Keratinocyte (primary cell): ENCODE measurements at regions not wholly inside any gene's neighbourhood (a gene's known extent, or its start where the extent isn't known, plus 50 kb on each side); places are given as distances from the start of the nearest gene placed in this dataset.

Experiments used
- DNase-seq: peaks from one replicate; pipeline ENCODE4 v3.0.0-alpha.2; 2011; ENCODE audit warnings: low read depth, missing footprints, low spot score
- FAIRE-seq: peaks from 2 replicates; lab custom pipeline; 2011; peaks lifted over from hg19 to GRCh38; lab: Jason Lieb, UNC
- H2AFZ ChIP-seq: 2 replicates; pipeline ENCODE4 v1.6.0; 2012; ENCODE audit warnings: low read length, control low read depth, inconsistent platforms; ENCODE audit not compliant: control insufficient read depth
- H3K27ac ChIP-seq: 2 replicates; pipeline ENCODE4 v1.5.1; 2011; ENCODE audit warnings: low read length; ENCODE audit not compliant: control insufficient read depth, insufficient read depth
- H3K27me3 ChIP-seq: 3 replicates; pipeline ENCODE4 v1.6.0; 2011; ENCODE audit warnings: low read length; ENCODE audit not compliant: control insufficient read depth, insufficient read depth; ENCODE audit errors: extremely low read depth
- H3K36me3 ChIP-seq, 2 experiments: 2 replicates in 1 of 2; 3 replicates in 1 of 2; pipeline ENCODE4 v1.5.1; 2011; ENCODE audit warnings: low read length in 2 of 2, mild to moderate bottlenecking in 1 of 2; ENCODE audit not compliant: control insufficient read depth in 2 of 2, insufficient read depth in 2 of 2; ENCODE audit errors: extremely low read depth in 1 of 2
- H3K4me1 ChIP-seq: 3 replicates; pipeline ENCODE4 v1.5.1; 2011; ENCODE audit warnings: low read length; ENCODE audit not compliant: control insufficient read depth, insufficient read depth; ENCODE audit errors: extremely low read depth
- H3K4me2 ChIP-seq: 3 replicates; pipeline ENCODE4 v1.6.0; 2011; ENCODE audit warnings: low read depth, low read length; ENCODE audit not compliant: control insufficient read depth, insufficient read depth; ENCODE audit errors: extremely low read depth
- H3K4me3 ChIP-seq, 3 experiments: fragments of 200-600 bp in 1 of 3; sonication (generic) in 1 of 3; 2 replicates in 2 of 3; 3 replicates in 1 of 3; pipeline ENCODE4 v1.5.1; 2011 to 2016; ENCODE audit warnings: low read length in 3 of 3, mild to moderate bottlenecking in 3 of 3, control low read depth in 2 of 3, inconsistent platforms in 1 of 3, low read depth in 1 of 3, mixed read lengths in 1 of 3, mixed run types in 1 of 3, moderate library complexity in 1 of 3; ENCODE audit not compliant: control insufficient read depth in 2 of 3, insufficient read depth in 2 of 3; ENCODE audit errors: extremely low read depth in 1 of 3
- H3K79me2 ChIP-seq: 2 replicates; pipeline ENCODE4 v1.6.0; 2012; ENCODE audit warnings: low read length; ENCODE audit not compliant: control insufficient read depth, insufficient read depth
- H3K9ac ChIP-seq: 3 replicates; pipeline ENCODE4 v1.6.0; 2011; ENCODE audit warnings: low read length; ENCODE audit not compliant: control insufficient read depth, insufficient read depth; ENCODE audit errors: extremely low read depth
- H3K9me1 ChIP-seq: 3 replicates; pipeline ENCODE4 v1.6.0; 2011; ENCODE audit warnings: low read length; ENCODE audit not compliant: control insufficient read depth, insufficient read depth; ENCODE audit errors: extremely low read depth
- H3K9me3 ChIP-seq: 2 replicates; pipeline ENCODE4 v1.5.1; 2012; ENCODE audit warnings: low read depth, low read length; ENCODE audit not compliant: control insufficient read depth
- H4K20me1 ChIP-seq: 3 replicates; pipeline ENCODE4 v1.6.0; 2011; ENCODE audit warnings: low read length; ENCODE audit not compliant: control insufficient read depth, insufficient read depth; ENCODE audit errors: extremely low read depth
- EZH2 ChIP-seq: IDR thresholded peaks from one replicate; pipeline ENCODE4 v1.6.1; 2012; ENCODE audit warnings: inconsistent platforms, mild to moderate bottlenecking, low read length, moderate library complexity
- dilution Hi-C: fragments of 300-500 bp; cut with MboI; formaldehyde crosslinking; loops from one replicate; pipeline ENCODE4 v1.7.0; 2020; ENCODE audit warnings: low sequenced_read_pairs; ENCODE audit not compliant: extremely low pct_ligation_motif_present
- TF ChIP-seq, protein P1 (sequence below), 3 experiments: IDR thresholded peaks in 1 of 3; conservative IDR thresholded peaks in 1 of 3; optimal IDR thresholded peaks in 1 of 3; 2 replicates in 2 of 3; 3 replicates in 1 of 3; pipeline versions ENCODE3 to v1.5.1; 2011; ENCODE audit warnings: low read length in 3 of 3, mild to moderate bottlenecking in 3 of 3, moderate library complexity in 2 of 3, control low read depth in 1 of 3, inconsistent platforms in 1 of 3; ENCODE audit not compliant: insufficient read depth in 2 of 3; ENCODE audit errors: extremely low read depth in 1 of 3

DNA sequence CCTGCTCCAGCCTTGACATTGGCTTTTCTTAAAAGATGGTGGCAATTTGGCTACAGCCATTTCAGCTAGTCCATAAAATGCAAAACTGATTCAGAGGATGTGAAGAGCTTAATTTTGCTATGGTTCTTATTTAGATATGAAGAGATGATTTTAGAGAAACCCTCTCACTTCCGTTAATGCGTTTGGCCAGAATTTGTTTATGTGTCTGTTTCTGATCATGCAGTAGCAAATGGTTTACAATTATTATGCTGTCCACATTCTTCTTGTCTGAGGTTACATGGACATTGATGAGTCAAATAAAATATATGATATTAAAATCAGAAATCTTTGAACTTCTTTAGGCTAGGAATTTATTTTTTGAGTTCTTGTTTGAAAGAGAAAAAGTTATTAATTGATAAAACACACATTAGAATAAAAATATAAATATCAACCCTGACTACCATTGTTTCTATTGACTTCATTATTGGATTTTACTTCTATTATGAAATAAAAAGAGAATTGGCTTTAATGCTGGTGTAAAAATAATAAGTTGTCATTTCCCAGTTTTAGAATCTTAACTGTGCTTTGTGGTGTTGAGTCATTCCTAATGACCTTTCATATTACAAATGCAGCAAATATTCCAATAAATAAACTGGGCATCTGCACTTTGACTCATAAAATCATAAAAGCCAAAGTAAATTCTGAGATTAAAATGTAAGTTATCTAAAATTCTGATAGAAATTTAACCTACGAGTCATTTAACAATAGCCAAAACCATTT lies 1286.0 kb upstream of the GJE1 start:
- no peaks in the 10 kb centered on the region for H3K9me3 ChIP-seq
- no peaks in the 10 kb centered on the region for H3K4me1 ChIP-seq
- H3K79me2 ChIP-seq = no peaks in the 10 kb centered on the region
- TF ChIP-seq, protein P1, sequence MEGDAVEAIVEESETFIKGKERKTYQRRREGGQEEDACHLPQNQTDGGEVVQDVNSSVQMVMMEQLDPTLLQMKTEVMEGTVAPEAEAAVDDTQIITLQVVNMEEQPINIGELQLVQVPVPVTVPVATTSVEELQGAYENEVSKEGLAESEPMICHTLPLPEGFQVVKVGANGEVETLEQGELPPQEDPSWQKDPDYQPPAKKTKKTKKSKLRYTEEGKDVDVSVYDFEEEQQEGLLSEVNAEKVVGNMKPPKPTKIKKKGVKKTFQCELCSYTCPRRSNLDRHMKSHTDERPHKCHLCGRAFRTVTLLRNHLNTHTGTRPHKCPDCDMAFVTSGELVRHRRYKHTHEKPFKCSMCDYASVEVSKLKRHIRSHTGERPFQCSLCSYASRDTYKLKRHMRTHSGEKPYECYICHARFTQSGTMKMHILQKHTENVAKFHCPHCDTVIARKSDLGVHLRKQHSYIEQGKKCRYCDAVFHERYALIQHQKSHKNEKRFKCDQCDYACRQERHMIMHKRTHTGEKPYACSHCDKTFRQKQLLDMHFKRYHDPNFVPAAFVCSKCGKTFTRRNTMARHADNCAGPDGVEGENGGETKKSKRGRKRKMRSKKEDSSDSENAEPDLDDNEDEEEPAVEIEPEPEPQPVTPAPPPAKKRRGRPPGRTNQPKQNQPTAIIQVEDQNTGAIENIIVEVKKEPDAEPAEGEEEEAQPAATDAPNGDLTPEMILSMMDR (optimal IDR thresholded peaks at IDR 0.05 in 1 of 3, IDR thresholded peaks at IDR 0.05 in 1 of 3, conservative IDR thresholded peaks at IDR 0.05 in 1 of 3; ENCODE audit: extremely low read depth in 1 of 3, insufficient read depth in 2 of 3, low read length in 3 of 3) = no peak
- TF ChIP-seq EZH2 = no peak
- H4K20me1 ChIP-seq = no peaks in the 10 kb centered on the region
- dilution Hi-C loops = no loop called here
- no peak overlapping the region for H3K27ac ChIP-seq
- H3K4me3 ChIP-seq = no peak overlapping the region
- H3K27me3 ChIP-seq = no peaks in the 10 kb centered on the region
- FAIRE-seq = no peak
- H3K36me3 ChIP-seq = no peaks in the 10 kb centered on the region
- H3K9me1 ChIP-seq = no peaks in the 10 kb centered on the region
- no peak overlapping the region for H2AFZ ChIP-seq
- DNase-seq = no peak
- H3K4me2 ChIP-seq = no peak overlapping the region
- no peak overlapping the region for H3K9ac ChIP-seq

DNA sequence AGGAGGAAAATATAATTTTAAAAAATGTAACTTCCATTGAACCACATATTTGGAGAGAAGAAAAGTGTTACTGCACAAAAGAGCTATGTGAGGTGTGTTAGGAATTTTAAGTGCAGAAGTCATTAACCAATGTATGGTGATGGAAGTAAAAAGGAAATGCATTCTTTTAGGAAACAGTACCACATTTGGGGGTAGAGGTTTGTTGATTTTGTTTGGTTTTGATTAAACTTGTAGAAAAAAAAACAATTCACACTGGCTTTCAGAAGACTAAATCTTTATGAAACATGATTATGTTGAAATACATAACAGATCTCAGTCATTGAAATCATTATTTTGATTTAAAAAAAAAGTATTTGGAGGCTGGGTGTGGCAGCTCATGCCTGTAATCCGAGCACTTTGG lies 1287.0 kb upstream of the GJE1 start:
- no peak for TF ChIP-seq EZH2
- TF ChIP-seq, protein P1 (optimal IDR thresholded peaks at IDR 0.05 in 1 of 3, IDR thresholded peaks at IDR 0.05 in 1 of 3, conservative IDR thresholded peaks at IDR 0.05 in 1 of 3; ENCODE audit: extremely low read depth in 1 of 3, insufficient read depth in 2 of 3, low read length in 3 of 3) = no peak
- H3K36me3 ChIP-seq = no peaks in the 10 kb centered on the region
- no peaks in the 10 kb centered on the region for H3K27me3 ChIP-seq
- H3K4me1 ChIP-seq = no peaks in the 10 kb centered on the region
- no peak for FAIRE-seq
- no peak overlapping the region for H3K9ac ChIP-seq
- DNase-seq = no peak
- no peaks in the 10 kb centered on the region for H3K9me1 ChIP-seq
- H3K4me2 ChIP-seq = no peak overlapping the region
- no peaks in the 10 kb centered on the region for H3K9me3 ChIP-seq
- no peaks in the 10 kb centered on the region for H3K79me2 ChIP-seq
- H4K20me1 ChIP-seq = no peaks in the 10 kb centered on the region
- dilution Hi-C loops = no loop called here
- H2AFZ ChIP-seq = no peak overlapping the region
- no peak overlapping the region for H3K4me3 ChIP-seq
- no peak overlapping the region for H3K27ac ChIP-seq
